ENCODE measurements at regions not wholly inside any gene's neighbourhood (a gene's known extent, or its start where the extent isn't known, plus 50 kb on each side); places are given as distances from the start of the nearest gene placed in this dataset.

DNA sequence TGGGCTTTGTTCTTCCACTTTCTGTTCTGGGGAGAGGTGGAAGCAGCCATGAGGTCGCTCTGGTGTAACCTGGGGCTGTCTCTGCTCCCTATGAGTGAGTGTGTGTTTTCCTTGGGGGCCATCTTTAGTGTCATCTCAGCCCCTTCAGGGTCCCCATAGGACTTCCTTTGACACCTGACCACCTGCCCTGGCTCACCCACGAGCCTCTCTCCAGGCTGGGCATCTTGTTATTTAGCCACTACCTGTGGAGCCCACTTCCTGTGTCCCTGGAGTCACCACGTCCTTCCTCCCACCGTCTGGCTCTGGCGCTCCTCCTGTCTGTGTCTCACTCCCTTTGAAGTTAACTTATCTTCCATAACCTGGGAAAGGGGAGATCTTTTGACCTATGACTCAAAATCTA is 176.0 kb downstream of the UXS1 start:
- DNase-seq (ENCODE audit: extremely low read depth in 1 of 4, low spot score in 3 of 4) (no peak), ATAC-seq (no peak), FAIRE-seq (no peak)
- Histone ChIP-seq H3K9ac (ENCODE audit: insufficient read depth in 1 of 2, low read depth in 2 of 2, low read length in 2 of 2) (no peak overlapping the region), H3K4me3 (no peak overlapping the region), H3K79me2 (ENCODE audit: control insufficient read depth, insufficient read depth, low read length) (no peaks in the 10 kb centered on the region), H3K4me2 (ENCODE audit: insufficient read depth, low read length) (no peak overlapping the region), H2AFZ (ENCODE audit: low read depth, low read length) (no peak overlapping the region), H3K27me3 (ENCODE audit: control insufficient read depth in 2 of 2, insufficient read depth in 2 of 2, low read length in 2 of 2) (peaks cover 4 to 12% of the 10 kb centered on the region in 2 experiments), H3K36me3 (ENCODE audit: control insufficient read depth, insufficient read depth, low read length) (no peaks in the 10 kb centered on the region), H4K20me1 (replicated peaks; ENCODE audit: control insufficient read depth, insufficient read depth, low read length) (no peaks in the 10 kb centered on the region), H3K9me3 (replicated peaks; ENCODE audit: control insufficient read depth, insufficient read depth, low read depth, low read length) (no peaks in the 10 kb centered on the region), H3K9me1 (ENCODE audit: control insufficient read depth, insufficient read depth, low read length) (no peaks in the 10 kb centered on the region), H3K4me1 (replicated peaks in 1 of 2; ENCODE audit: control insufficient read depth in 2 of 2, insufficient read depth in 2 of 2, low read length in 2 of 2) (no peaks in the 10 kb centered on the region), H3K27ac (ENCODE audit: extremely low read depth, low read depth, low read length) (no peak overlapping the region)
- intact Hi-C loops (cut with micrococcal nuclease) (no loop called here), in situ Hi-C loops (cut with MboI) (no loop called here)
- CTCF ChIA-PET (ENCODE audit: low intra/inter-chr PET ratio), result no interaction called here
- POLR2A ChIA-PET, result no interaction called here
- BruUV-seq (replicated peaks), result no TSS peak
- WGBS (ENCODE audit: insufficient coverage, low coverage, missing lambda C conversion rate), result 3% methylated on average over 5 of the region's 5 CpGs
- TF ChIP-seq, protein P1, sequence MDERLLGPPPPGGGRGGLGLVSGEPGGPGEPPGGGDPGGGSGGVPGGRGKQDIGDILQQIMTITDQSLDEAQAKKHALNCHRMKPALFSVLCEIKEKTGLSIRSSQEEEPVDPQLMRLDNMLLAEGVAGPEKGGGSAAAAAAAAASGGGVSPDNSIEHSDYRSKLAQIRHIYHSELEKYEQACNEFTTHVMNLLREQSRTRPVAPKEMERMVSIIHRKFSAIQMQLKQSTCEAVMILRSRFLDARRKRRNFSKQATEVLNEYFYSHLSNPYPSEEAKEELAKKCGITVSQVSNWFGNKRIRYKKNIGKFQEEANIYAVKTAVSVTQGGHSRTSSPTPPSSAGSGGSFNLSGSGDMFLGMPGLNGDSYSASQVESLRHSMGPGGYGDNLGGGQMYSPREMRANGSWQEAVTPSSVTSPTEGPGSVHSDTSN (CRISPR knock-in tag; IDR thresholded peaks at IDR 0.05; ENCODE audit: low read depth), result no peak
- TF ChIP-seq, protein P1 (tag; conservative IDR thresholded peaks at IDR 0.05; ENCODE audit: low read depth), result no peak
- TF ChIP-seq ZNF583 (CRISPR knock-in tag; IDR thresholded peaks at IDR 0.05) (no peak), XRCC3 (IDR thresholded peaks at IDR 0.05) (no peak), ILK (tag; IDR thresholded peaks at IDR 0.05; ENCODE audit: borderline replicate concordance, low read depth) (no peak), CBX1 (IDR thresholded peaks at IDR 0.05; ENCODE audit: low read depth) (no peak), KAT7 (CRISPR knock-in tag; IDR thresholded peaks at IDR 0.05; ENCODE audit: borderline replicate concordance) (no peak), MTF1 (CRISPR knock-in tag; IDR thresholded peaks at IDR 0.05; ENCODE audit: borderline replicate concordance) (no peak), TCF3 (CRISPR knock-in tag; IDR thresholded peaks at IDR 0.05) (no peak), BDP1 (IDR thresholded peaks at IDR 0.05; ENCODE audit: insufficient read depth, insufficient read length) (no peak), FOXA1 (IDR thresholded peaks at IDR 0.05; ENCODE audit: borderline replicate concordance) (no peak), ARID1B (IDR thresholded peaks at IDR 0.05) (no peak)
- TF ChIP-seq, protein P2, sequence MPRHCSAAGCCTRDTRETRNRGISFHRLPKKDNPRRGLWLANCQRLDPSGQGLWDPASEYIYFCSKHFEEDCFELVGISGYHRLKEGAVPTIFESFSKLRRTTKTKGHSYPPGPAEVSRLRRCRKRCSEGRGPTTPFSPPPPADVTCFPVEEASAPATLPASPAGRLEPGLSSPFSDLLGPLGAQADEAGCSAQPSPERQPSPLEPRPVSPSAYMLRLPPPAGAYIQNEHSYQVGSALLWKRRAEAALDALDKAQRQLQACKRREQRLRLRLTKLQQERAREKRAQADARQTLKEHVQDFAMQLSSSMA (CRISPR knock-in tag; IDR thresholded peaks at IDR 0.05), result no peak
- TF ChIP-seq, protein P3, sequence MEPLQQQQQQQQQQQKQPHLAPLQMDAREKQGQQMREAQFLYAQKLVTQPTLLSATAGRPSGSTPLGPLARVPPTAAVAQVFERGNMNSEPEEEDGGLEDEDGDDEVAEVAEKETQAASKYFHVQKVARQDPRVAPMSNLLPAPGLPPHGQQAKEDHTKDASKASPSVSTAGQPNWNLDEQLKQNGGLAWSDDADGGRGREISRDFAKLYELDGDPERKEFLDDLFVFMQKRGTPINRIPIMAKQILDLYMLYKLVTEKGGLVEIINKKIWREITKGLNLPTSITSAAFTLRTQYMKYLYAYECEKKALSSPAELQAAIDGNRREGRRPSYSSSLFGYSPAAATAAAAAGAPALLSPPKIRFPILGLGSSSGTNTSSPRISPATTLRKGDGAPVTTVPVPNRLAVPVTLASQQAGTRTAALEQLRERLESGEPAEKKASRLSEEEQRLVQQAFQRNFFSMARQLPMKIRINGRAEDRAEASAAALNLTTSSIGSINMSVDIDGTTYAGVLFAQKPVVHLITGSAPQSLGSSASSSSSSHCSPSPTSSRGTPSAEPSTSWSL (CRISPR knock-in tag; IDR thresholded peaks at IDR 0.05; ENCODE audit: borderline replicate concordance), result no peak
- TF ChIP-seq, protein P4, sequence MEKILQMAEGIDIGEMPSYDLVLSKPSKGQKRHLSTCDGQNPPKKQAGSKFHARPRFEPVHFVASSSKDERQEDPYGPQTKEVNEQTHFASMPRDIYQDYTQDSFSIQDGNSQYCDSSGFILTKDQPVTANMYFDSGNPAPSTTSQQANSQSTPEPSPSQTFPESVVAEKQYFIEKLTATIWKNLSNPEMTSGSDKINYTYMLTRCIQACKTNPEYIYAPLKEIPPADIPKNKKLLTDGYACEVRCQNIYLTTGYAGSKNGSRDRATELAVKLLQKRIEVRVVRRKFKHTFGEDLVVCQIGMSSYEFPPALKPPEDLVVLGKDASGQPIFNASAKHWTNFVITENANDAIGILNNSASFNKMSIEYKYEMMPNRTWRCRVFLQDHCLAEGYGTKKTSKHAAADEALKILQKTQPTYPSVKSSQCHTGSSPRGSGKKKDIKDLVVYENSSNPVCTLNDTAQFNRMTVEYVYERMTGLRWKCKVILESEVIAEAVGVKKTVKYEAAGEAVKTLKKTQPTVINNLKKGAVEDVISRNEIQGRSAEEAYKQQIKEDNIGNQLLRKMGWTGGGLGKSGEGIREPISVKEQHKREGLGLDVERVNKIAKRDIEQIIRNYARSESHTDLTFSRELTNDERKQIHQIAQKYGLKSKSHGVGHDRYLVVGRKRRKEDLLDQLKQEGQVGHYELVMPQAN (IDR thresholded peaks at IDR 0.05; ENCODE audit: borderline replicate concordance), result no peak
- TF ChIP-seq, protein P5, sequence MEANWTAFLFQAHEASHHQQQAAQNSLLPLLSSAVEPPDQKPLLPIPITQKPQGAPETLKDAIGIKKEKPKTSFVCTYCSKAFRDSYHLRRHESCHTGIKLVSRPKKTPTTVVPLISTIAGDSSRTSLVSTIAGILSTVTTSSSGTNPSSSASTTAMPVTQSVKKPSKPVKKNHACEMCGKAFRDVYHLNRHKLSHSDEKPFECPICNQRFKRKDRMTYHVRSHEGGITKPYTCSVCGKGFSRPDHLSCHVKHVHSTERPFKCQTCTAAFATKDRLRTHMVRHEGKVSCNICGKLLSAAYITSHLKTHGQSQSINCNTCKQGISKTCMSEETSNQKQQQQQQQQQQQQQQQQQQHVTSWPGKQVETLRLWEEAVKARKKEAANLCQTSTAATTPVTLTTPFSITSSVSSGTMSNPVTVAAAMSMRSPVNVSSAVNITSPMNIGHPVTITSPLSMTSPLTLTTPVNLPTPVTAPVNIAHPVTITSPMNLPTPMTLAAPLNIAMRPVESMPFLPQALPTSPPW (CRISPR knock-in tag; IDR thresholded peaks at IDR 0.05), result no peak
